Left lung (tissue), 4 donors: ENCODE measurements at regions not wholly inside any gene's neighbourhood (a gene's known extent, or its start where the extent isn't known, plus 50 kb on each side); places are given as distances from the start of the nearest gene placed in this dataset.

ENCODE experiments used
- ATAC-seq: fragments of 200-7000 bp; cut with Tn5 transposase; one replicate; pipeline ENCODE4 v1.9.1; 2020; ENCODE audit warnings: moderate library complexity
- DNase-seq, 4 donors: peaks; one replicate each; pipeline ENCODE4 v3.0.0-alpha.2; 2013 to 2020
- H3K27ac ChIP-seq, 2 donors: fragments of 200-600 bp; sonication (generic) in 1 of 2; one replicate each; pipeline versions ENCODE4 v1.5.0 to v1.8.0; 2020 to 2021
- H3K27me3 ChIP-seq, 2 donors: fragments of 200-600 bp; sonication (generic) in 1 of 2; one replicate each; pipeline versions ENCODE4 v1.5.0 to v1.8.0; 2020 to 2021
- H3K36me3 ChIP-seq, 2 donors: fragments of 200-600 bp; sonication (generic) in 1 of 2; one replicate each; pipeline versions ENCODE4 v1.5.0 to v1.8.0; 2020 to 2021
- H3K4me1 ChIP-seq, 2 donors: fragments of 200-600 bp; one replicate each; pipeline ENCODE4 v1.8.0; 2021
- H3K4me3 ChIP-seq, 2 donors: fragments of 200-600 bp; sonication (generic) in 1 of 2; one replicate each; pipeline versions ENCODE4 v1.5.0 to v1.8.0; 2020 to 2021; ENCODE audit warnings: mild to moderate bottlenecking in 1 of 2
- H3K9me3 ChIP-seq, 2 donors: fragments of 200-600 bp; sonication (generic) in 1 of 2; one replicate each; pipeline versions ENCODE4 v1.5.0 to v1.8.0; 2020 to 2021
- CTCF ChIP-seq, 2 donors: fragments of 200-600 bp; sonication (generic) in 1 of 2; IDR thresholded peaks; one replicate each; pipeline versions ENCODE4 v1.5.0 to v1.8.0; 2021; ENCODE audit warnings: antibody characterized with exemption in 2 of 2
- intact Hi-C, 2 donors: fragments of 100-400 bp; cut with DNase I; formaldehyde crosslinking; loops; one replicate each; pipeline versions ENCODE4 v1.11.2 to v1.14.2; 2022
- donor health status: DM: no; HTN: yes; CAD: no.
- donor health status: DM: no; HTN: no; CAD: no.

GRCh38 chr2:62379566-62379965 is 126.4 kb downstream of the TMEM17 start:
- no peak for TF ChIP-seq CTCF (IDR thresholded peaks at IDR 0.05)
- Histone ChIP-seq H3K4me1 (no peaks in the 10 kb centered on the region), H3K27ac (no peak overlapping the region), H3K36me3 (no peaks in the 10 kb centered on the region), H3K27me3 (no peaks in the 10 kb centered on the region), H3K9me3 (no peaks in the 10 kb centered on the region), H3K4me3 (no peak overlapping the region)
- ATAC-seq (no peak), DNase-seq (no peak)
- intact Hi-C loops: no loop called here

GRCh38 chr2:62375113-62375420 is 130.9 kb downstream of the TMEM17 start:
- TF ChIP-seq CTCF (IDR thresholded peaks at IDR 0.05): no peak
- intact Hi-C loops: no loop called here
- Histone ChIP-seq H3K4me1 (no peaks in the 10 kb centered on the region), H3K27me3 (no peaks in the 10 kb centered on the region), H3K27ac (no peak overlapping the region), H3K36me3 (no peaks in the 10 kb centered on the region), H3K9me3 (peaks cover 0 to 12% of the 10 kb centered on the region in 2 donors), H3K4me3 (no peak overlapping the region)
- ATAC-seq: no peak
- no peak for DNase-seq

- TF ChIP-seq CTCF (IDR thresholded peaks at IDR 0.05): no peak
- Histone ChIP-seq H3K27me3 (no peaks in the 10 kb centered on the region), H3K9me3 (peaks cover 0 to 12% of the 10 kb centered on the region in 2 donors), H3K4me3 (no peak overlapping the region), H3K27ac (no peak overlapping the region), H3K4me1 (no peaks in the 10 kb centered on the region), H3K36me3 (no peaks in the 10 kb centered on the region)
- intact Hi-C loops: no loop called here
- no peak for DNase-seq
- ATAC-seq: no peak
Measured at GRCh38 chr2:62374301-62375112, 131.5 kb downstream of the TMEM17 start.

- intact Hi-C loops: no loop called here
- H3K27ac ChIP-seq: no peak overlapping the region
- DNase-seq (no peak), ATAC-seq (no peak)
- H3K9me3 ChIP-seq: peaks cover 0 to 12% of the 10 kb centered on the region in 2 donors
- H3K4me3 ChIP-seq: no peak overlapping the region
- no peaks in the 10 kb centered on the region for H3K4me1 ChIP-seq
- no peaks in the 10 kb centered on the region for H3K27me3 ChIP-seq
- TF ChIP-seq CTCF (IDR thresholded peaks at IDR 0.05): no peak
- H3K36me3 ChIP-seq: no peaks in the 10 kb centered on the region
Measured at GRCh38 chr2:62372824-62373223, 133.2 kb downstream of the TMEM17 start.

- H3K27ac ChIP-seq: no peak overlapping the region
- H3K4me1 ChIP-seq: no peaks in the 10 kb centered on the region
- H3K4me3 ChIP-seq: no peak overlapping the region
- DNase-seq: no peak
- intact Hi-C loops: no loop called here
- no peaks in the 10 kb centered on the region for H3K27me3 ChIP-seq
- H3K9me3 ChIP-seq: peaks cover 0 to 12% of the 10 kb centered on the region in 2 donors
- no peaks in the 10 kb centered on the region for H3K36me3 ChIP-seq
- TF ChIP-seq CTCF (IDR thresholded peaks at IDR 0.05): no peak
- ATAC-seq: no peak
Measured at GRCh38 chr2:62370321-62371250, 135.4 kb downstream of the TMEM17 start.
